ENCODE measurements at regions not wholly inside any gene's neighbourhood (a gene's known extent, or its start where the extent isn't known, plus 50 kb on each side); places are given as distances from the start of the nearest gene placed in this dataset.

GRCh38 chr9:1729631-1730030 is 285.5 kb upstream of the SMARCA2 start:
- H3K27ac ChIP-seq (ENCODE audit: insufficient read depth, low read depth, low read length): no peak overlapping the region
- no peak for FAIRE-seq
- dilution Hi-C loops (cut with MboI; ENCODE audit: extremely low pct_ligation_motif_present, low sequenced_read_pairs) (no loop called here), intact Hi-C loops (cut with micrococcal nuclease) (no loop called here)
- H3K79me2 ChIP-seq (ENCODE audit: control insufficient read depth, insufficient read depth, low read length): no peaks in the 10 kb centered on the region
- no peaks in the 10 kb centered on the region for H3K27me3 ChIP-seq (ENCODE audit: control insufficient read depth in 2 of 2, insufficient read depth in 2 of 2, low read length in 2 of 2)
- ChIA-PET CTCF (no interaction called here), POLR2A (no interaction called here)
- H3K4me2 ChIP-seq (ENCODE audit: insufficient read depth, low read length): no peak overlapping the region
- H3K36me3 ChIP-seq (ENCODE audit: control insufficient read depth in 2 of 2, extremely low read depth in 1 of 2, insufficient read depth in 2 of 2, low read length in 2 of 2): no peaks in the 10 kb centered on the region
- no peaks in the 10 kb centered on the region for H3K4me1 ChIP-seq (ENCODE audit: control insufficient read depth, extremely low read depth, insufficient read depth, low read length)
- H3K9me3 ChIP-seq (replicated peaks; ENCODE audit: control insufficient read depth, insufficient read depth, low read length): peaks cover 2% of the 10 kb centered on the region
- no peak overlapping the region for H2AFZ ChIP-seq (ENCODE audit: low read depth, low read length)
- BruUV-seq (replicated peaks): no TSS peak
- H3K9me1 ChIP-seq (replicated peaks; ENCODE audit: control insufficient read depth, extremely low read depth, insufficient read depth, low read length): no peaks in the 10 kb centered on the region
- DNase-seq (ENCODE audit: low read depth, low spot score): no peak
- H3K9ac ChIP-seq (replicated peaks; ENCODE audit: extremely low read depth, insufficient read depth, low read length): no peak overlapping the region
- no peaks in the 10 kb centered on the region for H4K20me1 ChIP-seq (replicated peaks; ENCODE audit: control insufficient read depth, extremely low read depth, insufficient read depth, low read length)
- TF ChIP-seq MAX (IDR thresholded peaks at IDR 0.05; ENCODE audit: insufficient read depth, insufficient read length) (no peak), POLR2A (IDR thresholded peaks at IDR 0.05; ENCODE audit: low read depth, low read length) (no peak), EZH2 (IDR thresholded peaks at IDR 0.05; ENCODE audit: borderline replicate concordance, low read depth, low read length, severe bottlenecking) (no peak), GATA2 (IDR thresholded peaks at IDR 0.05; ENCODE audit: insufficient read depth, insufficient read length, low read depth, low read length) (no peak), FOS (IDR thresholded peaks at IDR 0.05; ENCODE audit: borderline replicate concordance, insufficient read depth, low read length) (no peak), CTCF (IDR thresholded peaks at IDR 0.05; ENCODE audit: extremely low read depth in 1 of 2, insufficient read depth in 1 of 2, low read depth in 1 of 2, low read length in 2 of 2) (no peak), MYC (IDR thresholded peaks at IDR 0.05; ENCODE audit: low read depth, low read length) (no peak), JUN (IDR thresholded peaks at IDR 0.05; ENCODE audit: borderline replicate concordance, insufficient read depth, insufficient read length, low read depth) (no peak), POLR2AphosphoS5 (IDR thresholded peaks at IDR 0.05; ENCODE audit: insufficient read depth, low read depth, low read length) (no peak)
- no peak overlapping the region for H3K4me3 ChIP-seq (replicated peaks in 1 of 3; ENCODE audit: insufficient read depth in 1 of 3, low read depth in 1 of 3, low read length in 3 of 3)

Data from endothelial cell of umbilical vein (primary cell).